ENCODE measurements at regions not wholly inside any gene's neighbourhood (a gene's known extent, or its start where the extent isn't known, plus 50 kb on each side); places are given as distances from the start of the nearest gene placed in this dataset.
"Not testable (repeated sequence)": the region's sequence is repeated elsewhere in the genome, so short reads cannot be mapped to it uniquely, and the experiment has no call there.

GRCh38 chr12:19778797-19779196, 339.5 kb downstream of the AEBP2 start:
- DNase-seq = no peak

- DNase-seq = no peak
Observed at GRCh38 chr12:19779395-19780056, 340.2 kb downstream of the AEBP2 start.

DNA sequence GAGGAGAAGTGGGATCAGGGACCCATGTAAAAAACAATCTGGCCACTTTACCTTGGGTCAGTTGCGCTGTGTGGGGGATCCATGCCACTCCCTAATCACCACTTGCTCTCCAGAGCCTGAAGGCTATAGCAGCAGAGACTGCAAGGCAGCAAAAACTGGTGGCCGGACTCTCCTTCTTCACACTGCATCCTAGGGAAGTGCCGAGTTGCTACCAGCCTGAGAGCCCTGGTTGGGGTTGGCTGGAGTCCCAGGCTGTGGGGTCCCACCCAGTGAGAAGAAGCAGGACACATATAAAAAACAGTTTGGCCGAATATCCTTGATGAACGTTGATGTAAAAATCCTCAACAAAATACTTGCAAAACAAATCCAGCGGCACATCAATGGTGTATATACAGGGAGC, 341.2 kb downstream of the AEBP2 start:
- DNase-seq = no peak

DNA sequence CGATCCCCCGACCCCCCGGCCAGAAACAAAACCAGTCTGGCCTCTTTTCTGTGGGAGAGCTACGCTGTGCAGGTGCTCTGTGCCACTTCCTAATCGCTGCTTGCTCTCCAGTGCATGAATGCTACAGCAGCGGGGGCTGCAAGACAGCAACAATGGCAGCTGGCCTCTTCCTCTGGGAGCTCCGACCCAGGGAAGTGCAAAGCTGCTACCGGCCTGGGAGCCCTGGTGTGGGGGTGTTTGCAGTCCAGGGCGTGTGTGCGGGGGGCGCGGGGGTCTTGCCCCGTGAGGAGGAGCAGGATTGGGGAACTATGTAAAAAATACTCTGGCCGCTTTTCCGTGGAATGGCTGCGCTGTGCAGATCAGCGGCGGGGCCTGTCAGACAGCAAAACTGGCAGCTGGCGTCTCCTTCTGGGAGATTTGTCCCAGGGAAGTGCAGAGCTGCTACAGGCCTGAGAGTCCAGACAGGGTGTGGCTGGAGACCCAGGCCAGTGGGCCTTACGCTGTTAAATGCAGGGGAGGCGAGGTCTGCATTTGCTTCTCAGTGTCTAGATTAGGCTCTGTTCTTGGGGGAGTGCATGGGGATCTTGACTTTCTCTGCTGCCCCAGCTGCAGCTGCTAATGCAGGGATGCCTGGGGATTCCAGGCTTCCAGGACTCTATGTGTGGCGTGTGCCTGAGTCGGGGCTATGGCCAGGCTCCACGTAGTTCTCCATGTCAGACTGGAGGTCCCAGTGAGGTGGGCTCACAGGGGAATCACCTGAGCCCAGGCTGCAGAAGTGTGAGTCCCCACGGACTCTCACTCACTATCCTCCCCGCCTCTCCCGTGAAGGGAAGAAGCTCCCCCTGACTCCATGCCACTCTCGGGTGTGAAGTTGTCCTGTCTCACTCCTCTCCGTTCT, 344.5 kb downstream of the AEBP2 start:
- no peak for DNase-seq

DNA sequence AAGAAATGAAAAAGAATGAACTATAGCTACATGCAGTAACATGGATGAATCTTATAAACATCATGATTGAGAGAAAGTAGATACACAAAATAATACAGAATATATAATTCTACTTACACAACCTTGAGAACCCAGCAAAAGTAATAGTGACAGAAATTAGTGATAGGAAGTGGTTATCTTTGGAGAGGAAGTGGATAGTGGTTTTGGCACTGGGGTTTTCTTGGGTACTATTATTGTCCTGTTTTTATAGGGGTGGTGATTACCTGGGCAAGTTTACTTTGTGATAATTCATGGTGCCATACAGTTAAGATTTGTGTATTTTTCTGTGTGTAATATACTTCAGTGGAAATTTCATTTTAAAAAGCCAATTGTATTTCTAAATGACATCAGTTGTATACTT, 352.7 kb downstream of the AEBP2 start:
- no peak for DNase-seq

GRCh38 chr12:19794116-19794515, 354.8 kb downstream of the AEBP2 start:
- DNase-seq = no peak

GRCh38 chr12:19799216-19799615, 359.9 kb downstream of the AEBP2 start:
- DNase-seq = no peak

- no peak for DNase-seq
Observed at GRCh38 chr12:19799895-19800602, 360.8 kb downstream of the AEBP2 start.

DNA sequence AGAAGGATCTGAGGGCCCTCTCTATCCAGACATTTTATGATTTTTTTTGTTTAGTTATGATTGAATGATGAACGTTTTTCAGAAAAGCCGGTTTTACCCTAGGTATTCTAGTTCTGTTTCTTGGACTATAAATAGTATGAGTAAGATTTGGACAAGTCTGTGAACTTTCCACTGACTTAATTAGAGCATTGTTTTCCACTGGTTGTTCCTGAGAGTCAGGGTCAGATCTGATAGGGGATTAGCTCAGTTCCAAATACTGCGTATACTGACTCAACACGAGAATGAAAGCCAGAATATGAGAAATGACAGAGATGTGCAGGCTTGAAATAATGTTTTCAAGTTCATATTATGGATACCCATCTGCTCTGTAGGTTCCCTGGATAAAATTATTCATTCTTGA, 361.6 kb downstream of the AEBP2 start:
- DNase-seq = no peak

- no peak for DNase-seq
Observed at GRCh38 chr12:19801941-19802340, 362.6 kb downstream of the AEBP2 start.

DNA sequence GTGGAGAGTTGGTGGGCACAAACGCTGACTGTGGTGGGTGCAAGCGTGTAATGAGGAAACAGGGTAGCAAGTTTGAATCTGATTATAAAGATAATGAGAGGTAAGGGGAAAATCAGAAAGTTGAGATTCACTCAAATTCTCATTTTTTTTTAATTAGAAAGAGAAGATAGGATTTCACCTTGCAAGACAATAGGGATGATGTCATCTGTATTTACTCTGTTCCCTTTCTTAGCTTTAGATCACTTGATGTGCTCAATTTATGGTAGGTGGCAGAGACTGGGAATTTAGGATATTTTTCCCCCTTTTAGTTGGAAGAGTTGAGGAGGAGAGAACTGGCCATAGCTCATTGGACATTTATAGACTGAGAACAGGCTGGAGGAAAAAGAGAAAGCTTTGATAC, 363.6 kb downstream of the AEBP2 start:
- DNase-seq = no peak

- no peak for DNase-seq
Observed at GRCh38 chr12:19804737-19805136, 365.4 kb downstream of the AEBP2 start.

DNA sequence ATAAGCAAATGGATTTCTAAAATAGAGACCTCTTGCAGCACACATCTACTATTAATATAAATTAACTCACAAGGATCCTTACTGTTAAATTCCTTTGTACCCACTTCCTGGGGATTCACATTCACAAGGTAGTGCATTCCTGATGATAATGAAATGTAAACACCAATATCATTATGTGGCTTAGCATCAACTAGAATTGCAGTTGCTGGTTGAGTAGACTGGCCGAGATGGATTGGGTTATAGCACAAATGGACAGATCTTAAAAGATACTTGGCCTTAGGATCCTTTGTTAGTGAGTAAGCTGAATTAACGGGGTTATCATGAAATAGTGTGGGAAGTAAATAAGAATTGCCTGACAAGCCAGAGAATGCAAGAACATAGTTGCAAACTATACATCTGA, 369.1 kb downstream of the AEBP2 start:
- DNase-seq = no peak

- DNase-seq = no peak
Observed at GRCh38 chr12:19810213-19810612, 370.9 kb downstream of the AEBP2 start.

DNA sequence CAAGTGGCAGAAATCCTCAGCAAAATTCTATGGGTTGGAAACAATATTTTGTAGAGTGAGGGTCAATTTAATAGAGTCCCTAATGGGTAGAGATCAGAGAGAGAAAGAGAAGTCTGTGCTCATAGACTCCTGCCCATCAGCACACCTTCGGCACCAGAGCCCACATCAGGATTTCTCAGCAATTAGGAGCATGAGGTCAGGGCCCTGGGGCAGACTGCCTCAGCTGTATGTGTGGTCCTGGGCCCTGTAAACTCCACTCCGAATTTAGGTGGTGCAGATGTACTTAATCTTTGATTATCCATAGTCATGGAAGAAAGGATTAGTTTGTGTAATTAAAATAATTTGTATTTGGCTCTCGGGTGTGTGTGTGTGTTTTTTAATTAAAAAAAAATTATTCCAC, 372.6 kb downstream of the AEBP2 start:
- no peak for DNase-seq

- no peak for DNase-seq
Observed at GRCh38 chr12:19819231-19819630, 379.9 kb downstream of the AEBP2 start.

GRCh38 chr12:19822476-19822875, 383.2 kb downstream of the AEBP2 start:
- DNase-seq = no peak

- not testable (repeated sequence) for DNase-seq
Observed at GRCh38 chr12:19823326-19823725, 384.0 kb downstream of the AEBP2 start.

DNA sequence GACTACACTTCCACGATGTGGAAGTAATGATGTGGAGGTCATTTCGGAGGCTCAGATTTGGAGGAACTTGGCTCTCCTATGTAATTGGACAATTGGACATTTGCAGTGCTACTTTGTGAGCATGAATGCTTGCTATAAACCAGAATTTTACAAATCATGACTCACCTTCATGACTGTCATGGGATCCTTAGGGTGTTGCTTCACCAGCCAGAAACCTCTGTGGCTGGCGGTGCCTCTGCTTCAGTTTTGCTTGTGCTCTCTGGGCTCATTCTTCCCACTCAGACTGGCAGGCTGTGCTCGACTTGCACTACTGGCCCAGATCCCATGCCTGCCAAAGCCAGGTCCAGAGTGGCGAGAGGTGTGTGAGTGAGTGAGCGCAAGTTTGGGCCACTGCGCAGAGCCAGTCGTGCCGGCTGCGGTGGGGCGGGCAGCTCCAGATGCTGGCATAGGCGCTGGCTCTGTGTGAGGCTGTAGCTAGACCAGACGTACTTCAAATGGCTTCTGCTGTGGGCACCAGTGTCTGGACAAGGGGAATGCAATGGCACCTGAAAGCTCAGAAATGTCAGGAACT, 387.8 kb downstream of the AEBP2 start:
- DNase-seq = no peak

DNA sequence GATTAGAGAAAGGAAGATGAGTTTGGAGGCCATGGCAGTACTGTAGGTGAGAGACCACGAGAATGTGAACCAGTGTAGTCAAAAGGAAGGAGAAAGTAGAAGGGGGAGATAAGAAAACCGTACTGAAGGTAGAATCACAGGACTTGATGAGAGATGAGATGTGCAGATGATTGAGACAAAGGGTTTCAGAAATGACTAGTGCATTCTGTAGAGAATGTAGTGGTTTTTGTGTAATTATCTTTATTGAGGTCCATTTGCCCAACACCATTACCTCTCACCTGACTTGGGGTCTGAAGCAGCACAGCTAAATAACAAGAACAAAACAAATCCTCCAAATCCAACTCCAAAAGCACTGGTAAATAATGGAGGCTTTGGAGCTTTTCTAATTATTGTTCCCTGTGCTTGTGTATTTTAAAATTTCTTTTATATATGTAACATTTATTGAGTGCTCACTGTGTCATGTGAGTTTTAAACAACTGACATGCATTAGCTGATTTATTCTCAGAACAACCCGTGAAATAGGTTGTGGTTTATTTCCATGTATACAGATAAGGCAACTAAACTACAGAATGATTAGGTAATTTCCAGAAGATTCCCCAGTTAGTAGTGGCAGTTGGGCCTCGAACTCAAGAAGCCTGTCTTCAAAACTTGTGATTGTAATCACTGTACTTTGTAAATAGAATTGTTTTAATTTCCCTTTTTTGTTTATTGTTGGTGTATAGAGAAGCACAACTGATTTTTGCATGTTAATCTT, 390.0 kb downstream of the AEBP2 start:
- DNase-seq = no peak

DNA sequence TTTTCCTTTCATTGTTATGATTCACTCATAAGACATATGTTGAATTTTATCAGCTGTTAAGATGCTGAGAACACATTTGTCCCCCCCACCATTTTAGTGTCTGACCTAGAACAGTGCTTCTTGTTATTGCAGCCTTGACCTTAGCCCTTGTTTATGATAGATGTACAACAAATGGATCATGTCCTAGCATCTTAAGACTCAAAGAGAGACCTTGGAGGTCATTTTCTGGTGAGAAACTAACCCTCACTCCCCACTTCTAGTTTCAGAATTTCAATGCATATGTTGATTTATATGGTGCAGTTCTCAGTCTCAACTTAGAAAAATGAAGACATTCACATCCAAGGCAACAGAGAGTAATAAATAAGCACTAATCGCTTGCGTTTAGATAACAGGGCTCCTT, 391.2 kb downstream of the AEBP2 start:
- no peak for DNase-seq

DNA sequence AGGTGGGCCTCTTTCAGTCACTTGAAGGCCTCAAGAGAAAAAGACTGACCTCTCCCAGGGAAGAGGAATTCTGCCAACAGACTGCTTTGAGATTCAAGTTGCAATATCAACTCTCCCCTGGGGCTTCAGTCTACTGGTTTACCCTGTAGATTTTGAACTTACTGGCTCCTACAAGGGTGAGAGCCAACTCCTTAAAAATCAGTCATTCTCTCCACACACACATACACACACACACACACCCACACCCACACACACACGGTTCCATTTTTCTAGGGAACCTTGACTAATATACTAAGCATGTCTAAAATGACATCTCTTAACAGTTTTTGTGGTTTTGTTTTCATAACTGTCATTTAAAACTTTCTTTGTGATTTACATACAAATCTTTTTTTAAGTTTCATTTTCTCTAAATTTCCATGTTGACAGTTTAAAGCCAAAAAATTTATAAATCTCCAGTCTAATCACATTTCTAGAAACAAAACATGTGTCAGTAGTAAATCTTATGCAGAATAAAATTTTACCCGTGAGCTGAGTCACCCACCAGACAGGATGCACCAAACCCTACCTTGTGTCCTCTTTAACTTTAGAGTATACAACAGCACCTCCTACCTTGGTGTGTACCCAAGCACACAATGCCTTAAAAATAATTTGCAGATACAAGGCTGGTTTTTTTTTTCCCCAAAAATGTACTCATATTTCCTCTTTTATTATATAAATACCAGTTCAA, 394.6 kb downstream of the AEBP2 start:
- DNase-seq = no peak
